ENCODE measurements at regions not wholly inside any gene's neighbourhood (a gene's known extent, or its start where the extent isn't known, plus 50 kb on each side); places are given as distances from the start of the nearest gene placed in this dataset.

DNA sequence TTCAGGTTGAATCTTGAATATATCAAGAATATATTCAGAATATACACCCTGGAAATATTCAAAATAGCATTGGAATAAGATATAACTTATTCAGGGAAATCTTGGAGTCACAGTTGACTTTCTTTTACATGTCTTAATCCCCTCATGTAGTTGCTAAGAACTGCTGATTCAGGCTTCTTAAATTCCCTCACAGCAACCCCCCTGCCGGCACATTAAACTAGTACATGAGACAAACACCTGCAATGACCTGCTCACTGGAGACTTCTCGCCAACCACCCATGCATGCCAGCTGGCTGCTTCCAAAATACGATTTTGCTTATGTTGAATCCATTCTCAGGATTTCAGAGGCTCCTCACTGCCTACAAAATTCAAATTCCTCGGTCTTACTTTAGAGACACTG is 997.1 kb downstream of the EFNB2 start:
- H2AFZ ChIP-seq (ENCODE audit: low read length) = no peak overlapping the region
- H4K20me1 ChIP-seq (ENCODE audit: insufficient read depth, low read length) = no peaks in the 10 kb centered on the region
- H3K27ac ChIP-seq (ENCODE audit: low read depth, low read length, poor library complexity, severe bottlenecking) = no peak overlapping the region
- no peaks in the 10 kb centered on the region for H3K4me1 ChIP-seq (ENCODE audit: insufficient read depth, low read length, poor library complexity, severe bottlenecking)
- intact Hi-C loops (cut with micrococcal nuclease; ENCODE audit: unreplicated experiment) = no loop called here
- POLR2A ChIA-PET = no interaction called here
- H3K36me3 ChIP-seq (ENCODE audit: insufficient read depth, low read length) = no peaks in the 10 kb centered on the region
- no peak for DNase-seq (ENCODE audit: low spot score)
- H3K4me2 ChIP-seq (ENCODE audit: low read length) = no peak overlapping the region
- BruUV-seq (replicated peaks) = no TSS peak
- TF ChIP-seq EZH2phosphoT487 (IDR thresholded peaks at IDR 0.05; ENCODE audit: borderline replicate concordance, low read depth, low read length) = no peak
- TF ChIP-seq, protein P1, sequence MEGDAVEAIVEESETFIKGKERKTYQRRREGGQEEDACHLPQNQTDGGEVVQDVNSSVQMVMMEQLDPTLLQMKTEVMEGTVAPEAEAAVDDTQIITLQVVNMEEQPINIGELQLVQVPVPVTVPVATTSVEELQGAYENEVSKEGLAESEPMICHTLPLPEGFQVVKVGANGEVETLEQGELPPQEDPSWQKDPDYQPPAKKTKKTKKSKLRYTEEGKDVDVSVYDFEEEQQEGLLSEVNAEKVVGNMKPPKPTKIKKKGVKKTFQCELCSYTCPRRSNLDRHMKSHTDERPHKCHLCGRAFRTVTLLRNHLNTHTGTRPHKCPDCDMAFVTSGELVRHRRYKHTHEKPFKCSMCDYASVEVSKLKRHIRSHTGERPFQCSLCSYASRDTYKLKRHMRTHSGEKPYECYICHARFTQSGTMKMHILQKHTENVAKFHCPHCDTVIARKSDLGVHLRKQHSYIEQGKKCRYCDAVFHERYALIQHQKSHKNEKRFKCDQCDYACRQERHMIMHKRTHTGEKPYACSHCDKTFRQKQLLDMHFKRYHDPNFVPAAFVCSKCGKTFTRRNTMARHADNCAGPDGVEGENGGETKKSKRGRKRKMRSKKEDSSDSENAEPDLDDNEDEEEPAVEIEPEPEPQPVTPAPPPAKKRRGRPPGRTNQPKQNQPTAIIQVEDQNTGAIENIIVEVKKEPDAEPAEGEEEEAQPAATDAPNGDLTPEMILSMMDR (conservative IDR thresholded peaks at IDR 0.05; ENCODE audit: low read length) = no peak
- no peaks in the 10 kb centered on the region for H3K9me2 ChIP-seq (ENCODE audit: insufficient read depth, low read length)
- CTCF ChIA-PET (ENCODE audit: unreplicated experiment) = no interaction called here
- no peaks in the 10 kb centered on the region for H3K79me2 ChIP-seq (ENCODE audit: insufficient read depth, low read depth, low read length)
- no peak overlapping the region for H3K4me3 ChIP-seq (ENCODE audit: low read depth, low read length, poor library complexity, severe bottlenecking)
- no peaks in the 10 kb centered on the region for H3K9me3 ChIP-seq (ENCODE audit: low read length)

DNA sequence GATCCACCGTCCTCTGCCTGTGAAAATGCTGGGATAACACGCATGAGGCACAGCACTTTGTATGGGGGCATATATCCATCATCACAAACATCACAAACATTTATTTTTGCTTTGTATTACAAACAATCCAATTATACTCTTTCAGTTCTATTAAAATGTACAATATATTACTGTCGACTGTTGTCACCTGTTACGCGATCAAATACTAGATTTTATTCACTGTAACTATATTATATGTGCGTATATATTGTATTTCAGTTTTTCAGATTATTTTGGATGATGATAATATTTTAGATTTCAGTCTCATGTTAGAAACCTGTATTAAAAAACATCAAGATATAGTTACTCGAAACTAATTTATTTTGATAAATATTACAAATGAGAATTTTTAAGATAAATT is 998.3 kb downstream of the EFNB2 start:
- BruUV-seq (replicated peaks) = no TSS peak
- Histone ChIP-seq H4K20me1 (ENCODE audit: insufficient read depth, low read length) (no peaks in the 10 kb centered on the region), H3K36me3 (ENCODE audit: insufficient read depth, low read length) (no peaks in the 10 kb centered on the region), H3K79me2 (ENCODE audit: insufficient read depth, low read depth, low read length) (no peaks in the 10 kb centered on the region), H3K4me2 (ENCODE audit: low read length) (no peak overlapping the region), H3K27ac (ENCODE audit: low read depth, low read length, poor library complexity, severe bottlenecking) (no peak overlapping the region), H3K4me1 (ENCODE audit: insufficient read depth, low read length, poor library complexity, severe bottlenecking) (no peaks in the 10 kb centered on the region), H3K9me3 (ENCODE audit: low read length) (no peaks in the 10 kb centered on the region), H2AFZ (ENCODE audit: low read length) (no peak overlapping the region), H3K4me3 (ENCODE audit: low read depth, low read length, poor library complexity, severe bottlenecking) (no peak overlapping the region), H3K9me2 (ENCODE audit: insufficient read depth, low read length) (no peaks in the 10 kb centered on the region)
- no peak for DNase-seq (ENCODE audit: low spot score)
- ChIA-PET CTCF (ENCODE audit: unreplicated experiment) (no interaction called here), POLR2A (no interaction called here)
- intact Hi-C loops (cut with micrococcal nuclease; ENCODE audit: unreplicated experiment) = no loop called here
- no peak for TF ChIP-seq EZH2phosphoT487 (IDR thresholded peaks at IDR 0.05; ENCODE audit: borderline replicate concordance, low read depth, low read length)
- TF ChIP-seq, protein P1 (conservative IDR thresholded peaks at IDR 0.05; ENCODE audit: low read length) = no peak

GRCh38 chr13:105530468-105530867 is 1005.0 kb downstream of the EFNB2 start:
- Histone ChIP-seq H2AFZ (ENCODE audit: low read length) (no peak overlapping the region), H3K79me2 (ENCODE audit: insufficient read depth, low read depth, low read length) (no peaks in the 10 kb centered on the region), H3K27ac (ENCODE audit: low read depth, low read length, poor library complexity, severe bottlenecking) (no peak overlapping the region), H4K20me1 (ENCODE audit: insufficient read depth, low read length) (no peaks in the 10 kb centered on the region), H3K9me2 (ENCODE audit: insufficient read depth, low read length) (no peaks in the 10 kb centered on the region), H3K36me3 (ENCODE audit: insufficient read depth, low read length) (no peaks in the 10 kb centered on the region), H3K4me1 (ENCODE audit: insufficient read depth, low read length, poor library complexity, severe bottlenecking) (no peaks in the 10 kb centered on the region), H3K4me2 (ENCODE audit: low read length) (no peak overlapping the region), H3K4me3 (ENCODE audit: low read depth, low read length, poor library complexity, severe bottlenecking) (no peak overlapping the region), H3K9me3 (ENCODE audit: low read length) (no peaks in the 10 kb centered on the region)
- ChIA-PET POLR2A (no interaction called here), CTCF (ENCODE audit: unreplicated experiment) (no interaction called here)
- DNase-seq (ENCODE audit: low spot score) = no peak
- intact Hi-C loops (cut with micrococcal nuclease; ENCODE audit: unreplicated experiment) = no loop called here
- TF ChIP-seq EZH2phosphoT487 (IDR thresholded peaks at IDR 0.05; ENCODE audit: borderline replicate concordance, low read depth, low read length) = no peak
- TF ChIP-seq, protein P1 (conservative IDR thresholded peaks at IDR 0.05; ENCODE audit: low read length) = no peak
- no TSS peak for BruUV-seq (replicated peaks)

All from OCI-LY7 (cell line).